NB4 (cell line): ENCODE measurements at regions not wholly inside any gene's neighbourhood (a gene's known extent, or its start where the extent isn't known, plus 50 kb on each side); places are given as distances from the start of the nearest gene placed in this dataset.

Experiments used
- POLR2A ChIP-seq: IDR thresholded peaks from 2 replicates; pipeline ENCODE4 v1.6.1; 2011; ENCODE audit warnings: mild to moderate bottlenecking; ENCODE audit not compliant: insufficient read length; ENCODE audit errors: extremely low read depth
- TF ChIP-seq, protein P1 (sequence below): IDR thresholded peaks from one replicate; pipeline ENCODE4 v1.5.1; 2012; ENCODE audit warnings: low read depth, low read length
- TF ChIP-seq, protein P2 (sequence below): IDR thresholded peaks from 2 replicates; pipeline ENCODE4 v1.6.1; 2011; ENCODE audit warnings: low read depth, low read length

DNA sequence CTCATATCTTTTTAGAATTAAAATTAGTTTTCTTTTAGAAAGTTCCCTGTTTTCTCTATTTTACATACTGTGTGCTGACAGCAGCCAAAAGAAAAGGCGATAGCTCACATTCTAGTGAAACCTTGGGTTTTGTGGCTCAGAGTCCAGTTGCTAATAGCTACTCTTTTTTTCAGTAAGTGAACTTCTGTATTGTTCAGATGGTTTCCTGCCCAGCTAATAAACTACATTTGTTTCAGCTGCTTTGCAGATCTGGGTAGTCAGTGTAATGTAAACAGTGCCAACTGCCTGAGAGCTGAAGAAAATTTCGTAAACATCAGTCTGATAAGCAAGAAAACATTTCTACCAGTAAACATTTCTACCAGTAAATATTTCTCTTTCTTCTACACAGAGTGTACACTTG is 370.2 kb downstream of the GRIA2 start:
- TF ChIP-seq, protein P1, sequence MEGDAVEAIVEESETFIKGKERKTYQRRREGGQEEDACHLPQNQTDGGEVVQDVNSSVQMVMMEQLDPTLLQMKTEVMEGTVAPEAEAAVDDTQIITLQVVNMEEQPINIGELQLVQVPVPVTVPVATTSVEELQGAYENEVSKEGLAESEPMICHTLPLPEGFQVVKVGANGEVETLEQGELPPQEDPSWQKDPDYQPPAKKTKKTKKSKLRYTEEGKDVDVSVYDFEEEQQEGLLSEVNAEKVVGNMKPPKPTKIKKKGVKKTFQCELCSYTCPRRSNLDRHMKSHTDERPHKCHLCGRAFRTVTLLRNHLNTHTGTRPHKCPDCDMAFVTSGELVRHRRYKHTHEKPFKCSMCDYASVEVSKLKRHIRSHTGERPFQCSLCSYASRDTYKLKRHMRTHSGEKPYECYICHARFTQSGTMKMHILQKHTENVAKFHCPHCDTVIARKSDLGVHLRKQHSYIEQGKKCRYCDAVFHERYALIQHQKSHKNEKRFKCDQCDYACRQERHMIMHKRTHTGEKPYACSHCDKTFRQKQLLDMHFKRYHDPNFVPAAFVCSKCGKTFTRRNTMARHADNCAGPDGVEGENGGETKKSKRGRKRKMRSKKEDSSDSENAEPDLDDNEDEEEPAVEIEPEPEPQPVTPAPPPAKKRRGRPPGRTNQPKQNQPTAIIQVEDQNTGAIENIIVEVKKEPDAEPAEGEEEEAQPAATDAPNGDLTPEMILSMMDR = no peak
- TF ChIP-seq, protein P2, sequence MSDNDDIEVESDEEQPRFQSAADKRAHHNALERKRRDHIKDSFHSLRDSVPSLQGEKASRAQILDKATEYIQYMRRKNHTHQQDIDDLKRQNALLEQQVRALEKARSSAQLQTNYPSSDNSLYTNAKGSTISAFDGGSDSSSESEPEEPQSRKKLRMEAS = no peak
- TF ChIP-seq POLR2A = no peak
